ENCODE measurements at regions not wholly inside any gene's neighbourhood (a gene's known extent, or its start where the extent isn't known, plus 50 kb on each side); places are given as distances from the start of the nearest gene placed in this dataset.

DNA sequence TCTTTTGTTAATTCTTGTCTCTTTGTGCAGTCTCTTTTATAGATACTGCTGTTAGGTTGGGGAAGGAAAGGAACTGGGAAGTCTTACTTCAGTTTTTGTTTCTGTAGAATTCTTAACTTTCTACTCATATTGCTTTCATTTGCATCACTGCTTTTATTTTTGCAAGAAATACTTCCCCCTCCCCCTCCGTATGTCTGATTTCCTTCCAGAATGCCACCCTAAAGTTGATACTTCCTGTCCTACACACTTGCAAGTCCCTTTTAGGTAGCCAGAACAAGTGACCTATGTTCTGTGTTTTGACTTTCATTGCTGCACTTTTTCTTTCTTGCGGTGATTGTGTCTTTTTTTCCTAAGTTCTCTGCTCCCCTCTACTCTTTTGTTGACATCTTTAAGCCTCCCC lies 477.4 kb downstream of the RSL24D1 start:
- no peak for DNase-seq

DNA sequence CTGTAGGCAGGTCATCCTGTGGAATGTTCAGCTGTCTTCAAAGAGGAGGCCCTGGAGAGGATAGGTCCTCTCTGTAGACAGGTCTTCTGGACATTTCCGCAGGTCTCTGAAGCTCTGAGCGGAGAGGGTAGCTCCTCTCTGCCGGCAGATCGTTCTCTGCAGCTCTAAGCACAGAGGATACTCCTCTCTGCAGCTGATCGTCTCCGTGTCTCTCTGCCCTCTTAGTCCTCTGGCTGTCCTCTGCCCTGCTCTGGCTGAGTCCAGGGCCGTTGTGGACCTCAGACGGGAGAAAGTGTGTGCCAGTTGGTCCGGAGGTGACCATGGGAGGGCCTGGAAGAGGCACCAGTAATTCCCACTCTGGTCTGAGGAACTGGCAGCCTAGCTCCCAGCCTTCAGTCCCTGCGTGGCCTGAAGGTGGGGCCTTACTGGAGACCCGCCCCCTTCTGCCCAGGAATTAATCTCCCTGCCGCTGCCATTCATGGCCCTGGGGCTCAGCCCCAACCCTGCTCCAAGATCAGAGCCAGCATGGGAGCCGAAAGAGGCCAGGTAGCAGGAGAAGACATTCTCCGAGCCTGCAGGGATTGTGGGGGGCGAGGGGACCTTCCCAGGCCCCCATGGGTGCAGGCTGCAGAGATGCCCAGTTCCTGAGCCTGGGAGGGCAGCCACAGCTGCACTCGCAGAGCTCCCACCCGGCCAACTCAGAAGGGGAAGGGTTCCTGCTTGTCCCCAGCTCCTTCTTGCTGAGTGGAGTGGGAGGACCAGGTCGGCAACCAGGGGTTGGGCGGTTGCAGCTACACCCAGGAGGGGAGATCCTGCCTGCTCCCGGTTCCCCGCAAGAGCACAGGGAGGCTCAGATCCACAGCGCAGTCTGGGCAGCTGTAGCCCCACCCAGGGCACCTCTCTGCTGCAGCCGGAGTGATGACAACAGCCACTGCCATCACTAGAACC lies 488.7 kb downstream of the RSL24D1 start:
- DNase-seq = no peak

- DNase-seq = no peak
Observed at GRCh38 chr15:54687628-54688027, 509.1 kb downstream of the RSL24D1 start.

Data from fibroblast of skin of right quadriceps (primary cell).